Left cardiac atrium (tissue), 4 donors: ENCODE measurements at regions not wholly inside any gene's neighbourhood (a gene's known extent, or its start where the extent isn't known, plus 50 kb on each side); places are given as distances from the start of the nearest gene placed in this dataset.
"Not testable (repeated sequence)": the region's sequence is repeated elsewhere in the genome, so short reads cannot be mapped to it uniquely, and the experiment has no call there.

Experiments
- ATAC-seq, 2 donors: fragments of 200-7000 bp; cut with Tn5 transposase; one replicate each; pipeline ENCODE4 v1.9.1; 2020; ENCODE audit warnings: mild to moderate bottlenecking in 2 of 2, moderate library complexity in 2 of 2
- DNase-seq: peaks from one replicate; pipeline ENCODE4 v3.0.0-alpha.2; 2020
- intact Hi-C, 2 donors: fragments of 100-400 bp; cut with DNase I; formaldehyde crosslinking; loops; one replicate each; pipeline versions ENCODE4 v1.14.1 to v1.15.1; 2022 to 2023
- donor health status: DM: no; HTN: yes; CAD: no.
- donor health status: DM: no; HTN: yes; CAD: no; lungs with severe emphysema.
- donor health status: DM: yes; HTN: yes; CAD: no.
- donor health status: Dilated cardiomyopathy.

- intact Hi-C loops = no loop called here
- ATAC-seq (no peak), DNase-seq (no peak)
Measured at GRCh38 chr22:23501708-23502107, 78.4 kb downstream of the IGLL1 start.

GRCh38 chr22:23501261-23501619, 78.8 kb downstream of the IGLL1 start:
- DNase-seq (no peak), ATAC-seq (no peak)
- intact Hi-C loops = no loop called here

- intact Hi-C loops = no loop called here
- ATAC-seq (no peak), DNase-seq (no peak)
Measured at GRCh38 chr22:23500508-23501260, 79.4 kb downstream of the IGLL1 start.

- intact Hi-C loops = no loop called here
- ATAC-seq = no peak
- no peak for DNase-seq
Measured at GRCh38 chr22:23499845-23500500, 80.1 kb downstream of the IGLL1 start.

GRCh38 chr22:23498811-23499798, 81.0 kb downstream of the IGLL1 start:
- DNase-seq (no peak), ATAC-seq (no peak)
- intact Hi-C loops = no loop called here

DNA sequence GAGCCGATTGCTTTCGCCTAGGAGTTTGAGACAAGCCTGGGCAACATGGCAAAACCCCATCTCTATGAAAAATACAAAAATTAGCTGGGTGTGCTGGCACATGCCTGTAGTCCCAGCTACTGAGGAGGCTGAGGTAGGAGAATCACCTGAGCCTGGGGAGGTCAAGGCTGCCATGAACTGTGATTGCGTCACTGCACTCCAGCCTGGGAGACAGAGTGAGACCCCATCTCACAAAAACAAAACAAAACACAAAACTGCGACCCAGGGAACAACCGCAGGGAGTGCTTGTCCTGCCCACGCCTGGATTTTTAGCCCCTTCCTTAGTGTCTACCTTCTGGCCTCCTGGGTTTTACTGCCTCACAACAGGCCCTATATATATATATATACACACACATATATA, 82.2 kb downstream of the IGLL1 start:
- ATAC-seq, intact Hi-C loops, DNase-seq: not testable (repeated sequence)

DNA sequence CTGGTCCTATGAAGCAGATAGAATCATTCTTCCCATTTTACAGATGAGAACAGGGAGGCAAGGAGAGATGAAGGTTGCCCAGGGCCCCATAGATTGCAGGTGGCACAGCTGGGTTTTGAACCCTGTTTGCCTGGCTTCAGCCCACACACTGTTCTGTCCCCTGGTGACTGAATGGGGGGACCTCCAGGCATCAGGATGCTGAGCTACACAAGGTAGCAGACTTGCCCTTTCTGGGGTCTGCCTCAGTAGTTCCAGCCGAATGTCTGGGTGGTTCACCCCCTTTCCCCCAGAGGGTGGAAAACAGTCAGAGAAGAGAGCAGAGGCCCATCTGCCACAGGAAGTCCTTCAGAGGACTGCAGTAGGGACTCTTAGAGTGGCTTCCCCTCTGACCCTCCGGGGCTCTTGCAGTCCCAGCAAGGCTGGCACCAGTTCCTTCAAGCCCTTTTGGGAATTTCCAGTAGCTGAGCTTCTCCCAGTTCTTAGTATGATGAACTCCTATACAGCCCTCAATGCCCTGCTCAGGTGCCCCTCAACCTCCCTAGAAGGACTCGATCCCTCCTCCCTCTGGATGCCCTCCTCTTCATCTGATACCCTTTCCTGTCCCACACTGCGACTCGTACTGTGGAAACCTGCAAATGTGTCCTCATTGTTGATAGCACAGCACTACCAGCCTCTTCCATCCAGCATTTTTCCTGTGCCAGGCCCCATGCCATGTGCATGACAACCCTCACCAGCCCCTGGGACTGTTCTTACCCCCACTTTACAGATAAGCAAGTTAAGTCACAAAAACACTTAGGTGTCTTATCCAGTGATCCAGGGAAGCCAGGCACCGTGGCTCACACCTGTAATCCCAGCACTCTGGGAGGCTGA, 82.8 kb downstream of the IGLL1 start:
- no peak for DNase-seq
- intact Hi-C loops = no loop called here
- ATAC-seq = no peak

DNA sequence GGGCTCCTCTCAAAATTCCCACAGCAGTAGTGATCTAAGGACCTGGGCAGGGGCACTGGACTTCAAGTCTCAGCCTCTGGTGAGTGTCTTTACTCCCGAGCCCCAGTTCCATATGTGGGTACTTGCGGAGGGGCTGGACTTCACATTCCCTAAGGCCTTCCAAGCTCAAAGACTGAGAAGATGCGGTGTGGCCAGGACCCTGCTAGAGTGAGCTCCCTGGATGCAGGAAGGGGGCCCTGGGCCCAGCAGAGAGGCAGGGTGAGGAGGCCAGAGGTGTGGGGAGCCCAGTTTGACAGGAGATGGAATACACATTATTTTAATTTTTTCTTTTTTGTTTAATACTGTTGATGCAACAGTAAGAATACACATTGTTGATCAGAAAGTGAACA, 83.7 kb downstream of the IGLL1 start:
- DNase-seq (no peak), ATAC-seq (no peak)

DNA sequence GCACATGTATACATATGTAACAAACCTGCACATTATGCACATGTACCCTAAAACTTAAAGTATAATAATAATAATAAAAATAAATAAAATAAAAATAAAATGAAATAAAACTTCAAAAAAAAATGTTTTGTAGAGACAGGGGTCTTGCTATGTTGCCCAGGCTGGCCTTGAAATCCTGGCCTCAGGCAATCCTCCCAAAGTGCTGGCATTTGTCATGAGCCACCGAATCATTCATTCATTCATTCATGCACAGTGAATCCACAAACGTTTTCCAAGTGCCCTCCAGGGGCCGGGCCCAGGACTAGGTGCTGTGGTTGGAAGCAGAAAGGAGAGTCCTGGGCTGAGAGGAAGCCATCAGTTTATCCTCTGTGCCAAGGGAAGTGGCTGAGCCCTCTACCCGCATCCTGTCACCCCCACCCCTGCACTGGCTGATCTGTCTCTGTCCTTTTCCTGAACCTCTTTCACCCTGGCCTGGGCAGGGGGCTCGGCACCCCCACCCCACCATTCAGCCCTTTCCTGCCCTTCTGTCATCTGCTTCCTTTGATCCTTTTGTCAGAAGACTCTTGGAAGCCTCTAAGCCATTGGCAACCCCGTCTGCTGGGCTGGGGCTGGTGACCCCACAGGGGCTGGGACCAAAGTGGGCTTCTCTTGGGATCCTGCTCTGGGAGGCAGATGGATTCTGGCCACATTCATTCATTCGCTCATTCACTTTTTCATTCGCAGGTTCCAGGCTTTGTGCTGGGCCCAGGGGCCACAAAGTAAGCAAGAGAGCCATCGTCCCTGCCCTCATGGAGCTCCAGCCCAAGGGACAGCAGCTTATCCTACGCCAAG, 84.3 kb downstream of the IGLL1 start:
- DNase-seq (no peak), ATAC-seq (no peak)
- intact Hi-C loops = no loop called here

More for the DNA sequence above, 83.7 kb downstream of the IGLL1 start:
- intact Hi-C loops = no loop called here

GRCh38 chr22:23494930-23495266, 85.2 kb downstream of the IGLL1 start:
- ATAC-seq (no peak), DNase-seq (no peak)
- intact Hi-C loops = no loop called here

GRCh38 chr22:23485490-23485889, 94.6 kb downstream of the IGLL1 start:
- DNase-seq = no peak
- ATAC-seq = peak in 1 of 2 donors; percentile 72
- intact Hi-C loops = no loop called here

DNA sequence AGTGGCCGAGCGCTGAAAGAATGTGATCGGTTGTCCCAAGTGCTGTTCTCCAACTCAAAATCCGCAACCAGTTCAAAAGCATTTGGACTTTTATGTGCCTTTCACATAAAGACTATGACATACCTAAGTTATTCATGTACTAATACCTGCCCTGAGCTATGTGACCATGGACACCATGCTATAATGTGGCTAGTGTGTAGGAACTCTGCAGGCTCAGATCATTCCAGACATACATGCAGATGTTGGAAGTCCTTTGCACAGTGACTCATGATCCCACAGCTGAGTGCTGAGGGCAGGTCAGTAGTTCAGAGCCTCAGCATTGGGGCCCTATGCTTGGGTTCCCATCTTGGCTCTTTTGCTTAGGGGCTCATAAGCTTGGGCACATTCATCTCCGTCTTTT, 95.4 kb downstream of the IGLL1 start:
- ATAC-seq (no peak), DNase-seq (no peak)
- intact Hi-C loops = no loop called here

DNA sequence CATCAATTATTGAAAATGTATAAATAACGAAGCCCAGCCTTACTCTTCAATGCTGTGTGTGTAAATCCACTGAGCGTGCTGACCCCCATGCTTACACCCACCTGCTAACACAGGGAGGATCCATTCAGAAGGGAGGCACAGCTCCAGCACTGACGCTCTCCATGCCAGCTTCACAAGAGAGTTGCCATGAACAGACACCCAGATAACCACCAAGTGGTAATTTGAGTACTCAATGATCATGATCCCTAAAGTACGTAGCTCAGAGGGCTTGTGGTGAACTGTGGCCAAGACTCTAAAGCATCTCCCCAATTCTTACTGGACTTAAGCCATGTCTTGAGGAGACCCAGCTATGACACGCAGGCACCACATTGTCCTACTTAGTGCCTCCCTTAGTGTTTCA, 98.7 kb downstream of the IGLL1 start:
- no peak for DNase-seq
- ATAC-seq = no peak
- intact Hi-C loops = no loop called here

- ATAC-seq (no peak), DNase-seq (no peak)
- intact Hi-C loops = no loop called here
Measured at GRCh38 chr22:23478175-23478574, 101.9 kb downstream of the IGLL1 start.

- DNase-seq, ATAC-seq, intact Hi-C loops: not testable (repeated sequence)
Measured at GRCh38 chr22:23474531-23474930, 105.6 kb downstream of the IGLL1 start.

- no peak for ATAC-seq
- intact Hi-C loops = no loop called here
- DNase-seq = no peak
Measured at GRCh38 chr22:23473901-23474300, 106.2 kb downstream of the IGLL1 start.

DNA sequence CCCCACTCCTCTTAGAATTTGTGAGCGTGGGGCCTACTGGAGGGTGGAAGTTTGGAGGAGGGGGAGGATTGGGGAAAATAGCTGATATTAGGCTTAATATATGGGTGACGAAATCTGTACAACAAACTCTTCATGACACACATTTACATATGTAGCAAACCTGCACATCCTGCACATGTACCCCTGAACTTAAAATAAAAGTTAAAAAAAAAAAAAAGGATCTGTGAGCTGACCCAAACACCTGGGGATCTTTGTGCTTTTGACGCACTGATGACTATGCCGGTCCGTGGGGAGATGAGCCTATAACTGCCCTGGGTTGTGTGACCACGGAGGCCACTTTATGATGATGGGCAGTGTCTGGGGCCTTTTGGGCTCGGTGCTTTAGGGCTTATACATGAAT, 107.7 kb downstream of the IGLL1 start:
- not testable (repeated sequence) for DNase-seq, ATAC-seq

DNA sequence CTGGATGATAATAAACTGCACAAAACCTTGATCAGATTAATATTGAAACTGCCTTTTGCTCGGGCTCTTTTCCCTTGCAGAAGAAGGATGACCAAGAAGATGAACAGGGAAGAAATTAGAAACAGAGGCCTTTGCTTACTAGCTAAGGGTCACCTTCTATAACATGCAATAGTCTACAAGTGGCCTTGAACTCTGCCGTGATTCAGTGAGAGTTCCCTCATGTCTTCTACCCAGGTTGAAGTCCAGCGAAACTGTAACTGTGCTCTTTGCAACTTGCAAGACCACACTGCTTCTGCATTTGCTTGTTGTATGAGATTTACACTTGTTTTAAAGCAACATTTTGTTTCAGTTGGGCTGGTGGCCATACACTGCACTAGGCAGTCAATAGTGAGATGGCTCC, 108.4 kb downstream of the IGLL1 start:
- intact Hi-C loops = no loop called here
- DNase-seq (no peak), ATAC-seq (no peak)

More for the DNA sequence above, 107.7 kb downstream of the IGLL1 start:
- intact Hi-C loops = not testable (repeated sequence)
